HG03565 (cell line): ENCODE measurements at regions not wholly inside any gene's neighbourhood (a gene's known extent, or its start where the extent isn't known, plus 50 kb on each side); places are given as distances from the start of the nearest gene placed in this dataset.
"Not testable (repeated sequence)": the region's sequence is repeated elsewhere in the genome, so short reads cannot be mapped to it uniquely, and the experiment has no call there.

Source experiments
- ATAC-seq: cut with Tn5 transposase; IDR thresholded peaks from one replicate; pipeline ENCODE4 v1.9.1; 2021; ENCODE audit warnings: mild to moderate bottlenecking, moderate library complexity; ENCODE audit not compliant: unreplicated experiment

DNA sequence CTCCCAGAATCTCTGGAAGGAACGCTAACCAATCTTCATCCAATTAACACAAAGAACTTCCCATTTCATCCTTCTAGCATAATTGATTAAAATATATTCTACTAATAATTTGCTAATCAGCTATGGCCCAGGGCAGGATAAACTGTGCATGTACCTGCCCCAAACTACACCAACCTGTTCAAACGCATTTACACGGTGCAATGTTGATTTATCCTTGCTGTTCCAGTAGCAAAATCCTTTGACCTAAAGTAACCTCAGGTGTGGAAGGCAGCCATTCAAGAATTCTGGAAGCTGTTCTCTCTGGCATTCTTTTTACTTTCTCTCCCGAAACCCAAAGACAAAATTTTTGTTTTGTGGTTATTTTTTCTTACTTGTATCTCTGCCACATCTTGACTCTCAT, 309.4 kb downstream of the ZNF674 start:
- no peak for ATAC-seq

DNA sequence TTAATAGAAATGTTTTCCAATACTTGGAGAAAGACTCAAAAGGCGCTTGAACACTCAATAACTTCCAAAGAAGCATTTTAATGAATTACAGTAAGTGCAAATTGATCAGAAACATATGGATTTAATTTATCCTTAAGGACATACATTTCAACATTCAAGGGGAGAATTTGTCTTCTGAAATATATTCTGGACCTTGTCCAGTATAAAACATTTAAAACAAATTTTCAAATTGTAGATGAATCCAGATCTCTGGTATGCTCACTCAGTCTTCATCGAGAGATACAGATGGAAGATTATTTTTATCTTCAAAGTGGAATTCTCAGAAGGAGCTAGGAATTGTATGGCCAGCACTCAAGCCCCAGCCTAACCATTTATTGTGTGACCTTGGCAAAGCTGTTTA, 310.4 kb downstream of the ZNF674 start:
- no peak for ATAC-seq

- ATAC-seq = no peak
These were observed 316.8 kb downstream of the ZNF674 start for GRCh38 chrX:46228389-46228788.

DNA sequence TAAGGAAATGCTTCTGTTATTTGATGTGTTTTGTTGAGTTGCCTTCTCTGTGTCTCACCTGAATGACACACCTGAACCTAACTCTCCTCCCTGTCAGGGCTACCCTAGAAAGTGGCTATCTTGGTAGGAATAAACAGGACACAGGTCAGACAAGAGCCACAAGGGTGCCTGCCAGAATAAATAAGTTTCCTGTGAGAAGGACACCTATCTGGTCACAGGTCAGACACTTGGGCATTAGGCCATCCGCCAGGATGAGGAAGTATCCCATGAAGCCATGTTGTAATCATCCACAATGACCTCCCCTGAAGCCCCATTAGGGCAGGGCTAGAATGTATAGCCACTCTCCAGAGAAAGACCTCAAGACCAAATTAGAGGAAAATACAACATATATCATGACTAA, 318.8 kb downstream of the ZNF674 start:
- no peak for ATAC-seq

DNA sequence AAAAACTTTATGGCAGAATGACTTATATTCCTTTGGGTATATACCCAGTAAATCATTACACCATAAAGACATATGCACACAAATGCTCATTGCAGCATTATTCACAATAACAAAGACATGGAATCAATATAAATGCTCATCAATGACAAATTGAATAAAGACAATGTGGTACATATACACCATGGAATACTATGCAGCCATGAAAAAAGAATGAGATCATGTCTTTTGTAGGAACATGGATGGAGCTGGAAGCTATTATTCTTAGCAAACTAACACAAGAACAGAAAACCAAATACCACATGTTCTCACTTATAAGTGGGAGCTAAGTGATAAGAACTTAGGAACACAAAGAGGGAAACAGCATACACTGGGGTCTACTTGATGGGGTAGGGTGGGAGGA, 321.7 kb downstream of the ZNF674 start:
- not testable (repeated sequence) for ATAC-seq

- no peak for ATAC-seq
These were observed 324.4 kb downstream of the ZNF674 start for GRCh38 chrX:46220822-46221221.

DNA sequence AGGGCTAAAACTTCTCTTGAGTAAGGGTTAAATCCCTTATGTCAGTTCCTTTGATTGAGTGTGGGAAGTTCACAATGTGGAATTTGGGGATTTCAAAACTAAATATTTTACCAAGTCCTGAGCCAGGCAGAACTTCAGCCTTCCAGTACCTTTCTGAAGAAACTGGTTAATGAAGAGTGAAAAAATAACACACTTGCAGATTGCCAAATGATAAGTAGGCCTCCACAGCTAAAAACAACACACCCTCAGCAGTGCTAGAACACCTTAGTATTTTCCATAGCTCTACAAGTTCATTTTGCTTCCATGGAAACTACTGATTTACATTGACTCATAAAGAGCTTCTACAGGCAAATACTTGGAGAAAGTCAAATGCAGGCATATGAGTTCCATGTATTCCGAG, 326.8 kb downstream of the ZNF674 start:
- no peak for ATAC-seq

GRCh38 chrX:46216406-46216805, 328.8 kb downstream of the ZNF674 start:
- ATAC-seq = no peak

DNA sequence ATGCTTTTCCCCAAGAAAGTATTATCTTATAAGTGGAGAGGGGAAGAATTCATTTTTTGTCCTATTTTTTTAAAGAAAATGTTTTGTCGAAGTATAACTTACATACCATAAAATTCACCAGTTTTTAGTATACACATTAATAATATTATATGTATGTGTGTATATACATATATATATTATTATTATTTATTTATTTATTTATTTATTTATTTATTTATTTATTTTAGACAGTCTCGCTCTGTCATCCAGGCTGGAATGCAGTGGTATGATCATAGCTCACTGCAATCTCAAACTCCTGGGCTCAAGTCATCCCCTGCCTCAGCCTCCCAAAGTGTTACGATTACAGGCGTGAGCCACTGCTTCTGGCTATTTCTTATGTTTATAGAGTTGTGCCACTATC, 334.1 kb downstream of the ZNF674 start:
- ATAC-seq = no peak

DNA sequence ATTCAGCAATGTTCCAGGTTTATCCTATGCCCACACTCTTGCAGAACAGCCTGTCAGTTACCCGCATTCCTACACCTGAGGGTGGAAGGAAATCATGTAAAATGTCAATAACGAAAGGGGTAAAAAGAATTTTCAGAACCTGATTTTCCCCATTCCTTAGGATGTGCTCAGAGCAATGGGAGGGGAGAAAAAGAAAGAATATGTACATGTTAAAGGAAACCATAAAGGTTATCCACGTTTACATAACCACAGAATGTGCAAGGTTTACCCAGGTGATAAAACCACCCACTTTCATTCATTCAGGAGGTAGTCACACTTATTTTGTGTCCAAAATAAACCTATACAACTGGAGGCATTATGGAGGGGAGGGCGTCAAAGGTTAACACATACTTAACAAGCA, 335.5 kb downstream of the ZNF674 start:
- no peak for ATAC-seq

DNA sequence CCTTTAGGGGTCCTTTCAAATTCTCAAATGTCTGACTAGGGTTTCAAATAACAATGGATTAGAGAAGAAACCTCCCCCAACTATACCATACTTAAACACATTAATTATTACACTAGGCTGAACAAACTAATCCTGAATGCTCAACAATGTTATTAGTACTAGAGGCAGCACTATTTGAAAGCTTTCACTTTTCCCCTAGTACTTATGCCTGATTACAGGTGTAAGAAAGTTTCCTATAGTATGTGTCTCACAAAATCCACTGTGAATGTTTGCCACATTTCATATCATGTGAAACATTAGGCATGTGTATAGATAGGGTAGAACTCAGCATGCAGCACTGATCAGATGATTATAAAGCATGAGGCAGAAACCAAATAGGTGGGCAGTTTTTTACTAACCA, 336.2 kb downstream of the ZNF674 start:
- ATAC-seq = no peak

- no peak for ATAC-seq
These were observed 336.9 kb downstream of the ZNF674 start for GRCh38 chrX:46208225-46208854.

- ATAC-seq = no peak
These were observed 340.3 kb downstream of the ZNF674 start for GRCh38 chrX:46204721-46205422.

DNA sequence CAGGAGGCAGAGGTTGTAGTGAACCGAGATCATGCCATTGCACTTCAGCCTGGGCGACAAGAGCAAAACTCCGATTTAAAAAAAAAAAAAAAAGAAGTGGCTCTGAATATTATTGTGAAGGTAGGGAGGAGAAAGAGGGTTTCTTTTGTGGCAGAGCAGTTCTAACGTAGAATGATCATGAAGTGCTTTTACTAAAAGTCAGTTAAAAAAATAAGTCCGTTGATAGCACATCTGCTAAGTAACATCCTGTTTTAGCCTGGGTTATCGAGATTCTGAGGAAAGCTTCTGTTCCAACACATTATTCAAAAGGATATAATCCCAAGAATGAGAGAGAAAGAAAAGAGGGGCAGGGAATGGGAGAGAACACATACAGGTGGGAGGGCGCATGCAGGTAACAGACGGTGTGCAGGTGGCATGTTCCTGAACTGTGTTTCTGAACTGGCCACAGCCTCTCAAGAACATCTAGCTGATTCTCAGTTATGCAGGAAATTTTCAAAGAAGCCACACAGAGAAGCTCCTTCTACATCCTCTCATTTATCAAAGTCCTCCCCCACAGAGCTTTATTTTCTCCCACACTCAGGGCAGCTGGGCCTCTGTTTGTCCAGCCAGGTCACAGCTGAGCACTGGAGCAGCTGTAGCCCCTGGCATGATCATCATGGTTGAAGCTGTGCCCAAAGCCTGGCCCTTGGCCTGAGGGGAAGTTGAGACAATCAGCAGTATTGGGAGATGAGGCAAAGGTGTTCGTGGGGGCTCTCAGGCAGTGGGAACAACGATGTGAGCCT, 342.3 kb downstream of the ZNF674 start:
- ATAC-seq = no peak

- no peak for ATAC-seq
These were observed 344.8 kb downstream of the ZNF674 start for GRCh38 chrX:46200413-46200812.

- no peak for ATAC-seq
These were observed 346.4 kb downstream of the ZNF674 start for GRCh38 chrX:46198858-46199257.

- not testable (repeated sequence) for ATAC-seq
These were observed 358.5 kb downstream of the ZNF674 start for GRCh38 chrX:46186811-46187106.

DNA sequence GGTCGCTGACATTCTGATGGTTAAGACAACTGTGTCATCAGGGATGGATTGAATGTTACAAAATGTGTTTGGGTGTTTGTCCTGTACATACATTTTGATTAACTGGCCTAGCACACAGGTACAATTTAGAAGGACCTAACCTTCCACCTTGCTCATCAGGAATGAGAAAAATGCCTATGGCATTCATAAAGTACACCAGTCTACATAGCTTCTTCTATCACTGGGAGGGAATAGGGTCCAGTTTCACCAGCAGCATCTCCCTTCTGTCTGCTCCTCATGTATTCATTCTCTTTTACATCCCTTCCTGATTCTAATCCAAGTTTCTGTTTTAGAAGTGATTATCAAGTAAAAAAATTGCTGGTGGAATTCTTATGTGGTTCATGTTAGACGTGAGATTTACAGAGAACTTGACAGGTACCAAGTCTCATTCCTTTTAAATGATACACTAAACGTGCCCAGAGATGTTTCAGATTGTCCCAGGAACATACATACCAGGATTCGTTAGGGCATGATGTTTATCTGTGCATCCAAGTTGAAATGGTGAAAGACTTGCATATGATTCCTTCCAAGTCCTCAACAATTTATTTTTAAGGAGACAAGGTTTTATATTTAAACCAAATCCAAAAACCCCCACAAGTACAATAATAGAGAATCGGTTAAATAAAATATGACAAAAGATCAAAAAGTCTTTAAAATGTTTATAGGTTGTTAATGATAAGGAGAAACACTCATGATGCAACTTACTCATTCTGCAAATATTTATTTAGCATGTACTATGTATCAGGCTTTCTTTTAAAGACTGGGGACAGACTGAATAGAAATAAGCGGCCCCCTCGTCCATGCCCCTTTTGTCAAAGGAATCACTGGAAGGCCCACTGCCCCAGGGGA, 359.1 kb downstream of the ZNF674 start:
- ATAC-seq = no peak

GRCh38 chrX:46184749-46185148, 360.5 kb downstream of the ZNF674 start:
- ATAC-seq = no peak

DNA sequence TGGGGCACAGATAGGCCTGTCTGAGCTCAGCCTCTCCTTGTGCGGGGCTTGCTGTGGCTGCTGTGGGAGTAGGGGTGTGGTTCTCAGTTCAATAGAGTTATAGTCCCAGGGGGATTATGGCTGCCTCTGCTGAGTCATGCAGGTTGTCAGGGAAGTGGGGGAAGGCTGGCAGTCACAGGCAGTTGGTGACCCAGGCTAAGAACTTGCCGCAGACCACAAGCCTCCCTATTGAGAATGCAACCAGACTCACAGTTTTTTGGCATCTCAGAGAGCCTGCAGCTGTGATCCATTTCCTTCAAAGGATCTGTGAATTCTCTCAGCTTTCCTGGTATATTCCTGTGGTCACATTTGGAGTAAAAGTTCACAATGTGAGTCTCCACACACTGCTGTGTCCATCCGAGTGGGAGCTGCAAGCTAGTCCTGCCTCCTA, 364.9 kb downstream of the ZNF674 start:
- ATAC-seq = peak; percentile 84

DNA sequence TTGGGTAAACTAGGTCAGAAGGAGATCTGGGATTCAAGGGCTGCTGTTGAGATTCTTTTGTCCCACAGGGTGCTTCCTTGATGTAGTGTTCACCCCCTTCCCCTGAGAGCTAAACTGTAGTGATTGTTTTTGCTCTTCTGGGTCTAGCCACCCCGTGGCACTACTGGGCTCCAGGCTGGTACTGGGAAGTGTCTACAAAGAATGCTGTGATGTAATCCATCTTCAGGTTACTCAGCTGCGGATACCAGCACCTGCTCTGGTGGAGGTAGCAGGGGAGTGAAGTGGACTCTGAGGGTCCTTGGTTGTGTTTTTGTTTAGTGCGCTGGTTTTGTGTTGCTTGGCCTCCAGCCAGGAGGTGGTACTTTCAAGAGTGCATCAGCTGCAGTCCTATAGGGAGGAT, 365.5 kb downstream of the ZNF674 start:
- ATAC-seq = no peak
